ENCODE measurements at regions not wholly inside any gene's neighbourhood (a gene's known extent, or its start where the extent isn't known, plus 50 kb on each side); places are given as distances from the start of the nearest gene placed in this dataset.

DNA sequence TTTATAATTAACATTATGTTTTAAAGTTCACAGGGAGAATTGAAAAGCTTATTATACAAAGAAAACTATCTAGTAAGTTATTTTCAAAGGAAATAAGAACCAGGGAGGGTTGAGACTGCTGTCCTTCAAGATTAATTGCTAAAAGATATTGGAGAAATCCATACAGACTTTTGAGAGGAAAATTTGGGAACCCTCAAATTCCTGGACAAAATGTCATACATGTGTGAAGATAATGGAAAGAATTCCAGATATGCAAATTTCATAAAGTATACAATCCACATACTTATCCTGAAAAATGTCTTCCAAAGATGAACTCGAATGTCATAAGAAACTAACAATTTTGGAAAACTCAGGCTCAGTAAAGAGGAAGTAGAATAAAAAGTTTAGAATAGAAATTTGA, 213.8 kb downstream of the HS3ST3A1 start:
- TF ChIP-seq POLR2A (IDR thresholded peaks at IDR 0.05) (no peak), EP300 (IDR thresholded peaks at IDR 0.05) (no peak)
- TF ChIP-seq, protein P1, sequence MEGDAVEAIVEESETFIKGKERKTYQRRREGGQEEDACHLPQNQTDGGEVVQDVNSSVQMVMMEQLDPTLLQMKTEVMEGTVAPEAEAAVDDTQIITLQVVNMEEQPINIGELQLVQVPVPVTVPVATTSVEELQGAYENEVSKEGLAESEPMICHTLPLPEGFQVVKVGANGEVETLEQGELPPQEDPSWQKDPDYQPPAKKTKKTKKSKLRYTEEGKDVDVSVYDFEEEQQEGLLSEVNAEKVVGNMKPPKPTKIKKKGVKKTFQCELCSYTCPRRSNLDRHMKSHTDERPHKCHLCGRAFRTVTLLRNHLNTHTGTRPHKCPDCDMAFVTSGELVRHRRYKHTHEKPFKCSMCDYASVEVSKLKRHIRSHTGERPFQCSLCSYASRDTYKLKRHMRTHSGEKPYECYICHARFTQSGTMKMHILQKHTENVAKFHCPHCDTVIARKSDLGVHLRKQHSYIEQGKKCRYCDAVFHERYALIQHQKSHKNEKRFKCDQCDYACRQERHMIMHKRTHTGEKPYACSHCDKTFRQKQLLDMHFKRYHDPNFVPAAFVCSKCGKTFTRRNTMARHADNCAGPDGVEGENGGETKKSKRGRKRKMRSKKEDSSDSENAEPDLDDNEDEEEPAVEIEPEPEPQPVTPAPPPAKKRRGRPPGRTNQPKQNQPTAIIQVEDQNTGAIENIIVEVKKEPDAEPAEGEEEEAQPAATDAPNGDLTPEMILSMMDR (IDR thresholded peaks at IDR 0.05) = no peak

Data from tibial nerve (tissue), 4 donors.